ENCODE measurements at regions not wholly inside any gene's neighbourhood (a gene's known extent, or its start where the extent isn't known, plus 50 kb on each side); places are given as distances from the start of the nearest gene placed in this dataset.

DNA sequence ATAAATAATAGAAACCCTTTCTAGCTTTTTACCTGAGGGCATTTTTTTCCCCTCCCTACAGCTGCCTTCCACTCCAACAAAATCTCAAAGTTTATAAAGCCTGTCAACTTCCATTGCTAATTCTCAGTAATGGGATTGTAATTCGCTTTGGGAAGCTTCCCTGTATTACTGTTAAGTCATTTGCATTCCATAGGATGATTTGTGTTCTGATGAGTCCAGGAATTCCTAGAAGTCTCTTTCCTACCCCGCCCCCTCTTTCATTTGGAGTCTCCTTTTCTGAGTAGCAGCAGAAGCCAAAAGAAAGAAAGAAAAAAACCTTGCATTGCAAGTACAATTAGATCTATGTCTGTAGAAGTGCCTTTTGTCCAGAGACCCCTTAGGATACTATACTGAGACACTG is 1033.3 kb downstream of the IGSF11 start:
- Histone ChIP-seq H3K27me3 (ENCODE audit: control insufficient read depth in 5 of 5, insufficient read depth in 4 of 5, low read length in 5 of 5) (peaks cover 4 to 9% (median 9%) of the 10 kb centered on the region in 5 donors), H3K27ac (ENCODE audit: low read depth, low read length) (no peak overlapping the region), H3K36me3 (ENCODE audit: control insufficient read depth in 5 of 5, insufficient read depth in 5 of 5, low read length in 5 of 5) (no peaks in the 10 kb centered on the region), H3K9me3 (ENCODE audit: control insufficient read depth in 5 of 5, low read length in 5 of 5) (no peaks in the 10 kb centered on the region), H3K9ac (ENCODE audit: low read length in 5 of 5) (no peak overlapping the region), H3K4me3 (ENCODE audit: low read depth in 1 of 5, low read length in 5 of 5) (no peak overlapping the region), H3K4me1 (ENCODE audit: control insufficient read depth in 5 of 5, insufficient read depth in 5 of 5, low read length in 5 of 5) (peaks cover 0 to 13% (median 12%) of the 10 kb centered on the region in 5 donors)

DNA sequence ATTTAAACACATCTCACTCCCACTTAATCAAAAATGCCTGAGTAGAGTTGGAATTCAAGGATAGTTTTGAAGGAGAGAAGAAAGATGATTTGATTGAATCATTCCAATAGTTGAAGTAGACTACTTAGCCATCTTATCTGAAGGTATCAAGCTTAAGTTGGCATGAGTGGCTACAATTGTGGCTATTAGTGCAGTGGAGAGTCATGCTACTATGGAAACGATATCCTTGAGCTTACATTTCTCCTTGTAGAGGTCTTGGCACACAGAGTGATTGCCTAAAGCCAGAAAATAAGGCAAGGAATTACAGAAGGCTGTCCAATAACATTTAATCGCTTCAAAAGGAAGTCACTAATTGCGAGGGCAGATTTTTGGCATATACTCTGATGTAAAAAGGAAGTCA is 1022.7 kb downstream of the IGSF11 start:
- no peaks in the 10 kb centered on the region for H3K4me1 ChIP-seq (ENCODE audit: control insufficient read depth in 5 of 5, insufficient read depth in 5 of 5, low read length in 5 of 5)
- H3K36me3 ChIP-seq (ENCODE audit: control insufficient read depth in 5 of 5, insufficient read depth in 5 of 5, low read length in 5 of 5), result no peaks in the 10 kb centered on the region
- H3K27ac ChIP-seq (ENCODE audit: low read depth, low read length), result no peak overlapping the region
- H3K9ac ChIP-seq (ENCODE audit: low read length in 5 of 5), result no peak overlapping the region
- H3K4me3 ChIP-seq (ENCODE audit: low read depth in 1 of 5, low read length in 5 of 5), result no peak overlapping the region
- peaks cover 0 to 3% (median 0%) of the 10 kb centered on the region in 5 donors for H3K27me3 ChIP-seq (ENCODE audit: control insufficient read depth in 5 of 5, insufficient read depth in 4 of 5, low read length in 5 of 5)
- peaks cover 0 to 3% (median 0%) of the 10 kb centered on the region in 5 donors for H3K9me3 ChIP-seq (ENCODE audit: control insufficient read depth in 5 of 5, low read length in 5 of 5)

DNA sequence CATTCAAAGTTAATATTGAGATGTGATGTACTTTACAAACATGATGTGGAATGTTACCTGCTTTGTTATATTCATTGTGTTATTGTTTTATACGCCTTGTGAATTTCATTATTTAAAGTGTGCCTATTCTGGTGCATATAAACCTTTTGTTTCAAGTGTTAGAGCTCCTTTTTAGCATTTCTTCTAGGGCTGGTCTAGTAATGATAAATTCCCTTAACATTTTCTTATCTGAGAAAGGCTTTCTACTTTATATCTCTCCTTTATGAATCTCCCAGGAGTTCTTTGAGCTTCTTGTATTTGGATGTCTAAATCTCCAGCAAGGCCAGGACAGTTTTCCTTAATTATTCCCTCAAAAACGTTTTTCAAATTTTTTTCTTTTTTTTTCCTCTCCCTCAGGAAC is 1005.6 kb downstream of the IGSF11 start:
- Histone ChIP-seq H3K9me3 (ENCODE audit: control insufficient read depth in 5 of 5, low read length in 5 of 5) (peaks cover 0 to 20% (median 5%) of the 10 kb centered on the region in 5 donors), H3K4me1 (ENCODE audit: control insufficient read depth in 5 of 5, insufficient read depth in 5 of 5, low read length in 5 of 5) (no peaks in the 10 kb centered on the region), H3K4me3 (ENCODE audit: low read depth in 1 of 5, low read length in 5 of 5) (no peak overlapping the region), H3K9ac (ENCODE audit: low read length in 5 of 5) (no peak overlapping the region), H3K27ac (ENCODE audit: low read depth, low read length) (no peak overlapping the region), H3K27me3 (ENCODE audit: control insufficient read depth in 5 of 5, insufficient read depth in 4 of 5, low read length in 5 of 5) (no peaks in the 10 kb centered on the region), H3K36me3 (ENCODE audit: control insufficient read depth in 5 of 5, insufficient read depth in 5 of 5, low read length in 5 of 5) (no peaks in the 10 kb centered on the region)

DNA sequence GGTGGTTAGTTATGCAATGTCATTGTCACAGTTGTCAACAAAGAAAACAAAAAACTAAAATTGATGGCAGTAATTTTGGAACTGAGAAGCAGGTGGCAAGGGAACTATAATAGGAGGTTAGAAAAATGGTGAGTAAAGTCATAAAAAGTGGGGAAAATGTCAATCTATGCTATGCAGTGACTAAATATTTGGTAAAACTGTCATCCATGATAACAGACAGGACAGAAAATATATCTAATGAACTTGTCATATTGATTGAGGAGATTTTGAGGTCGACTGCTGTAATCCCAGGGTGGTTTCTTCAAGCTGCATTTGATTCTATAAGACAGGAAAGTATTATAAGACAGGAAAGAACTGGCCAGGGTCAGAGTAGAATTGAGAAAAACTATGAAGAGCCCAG is 998.4 kb downstream of the IGSF11 start:
- Histone ChIP-seq H3K27ac (ENCODE audit: low read depth, low read length) (no peak overlapping the region), H3K9me3 (ENCODE audit: control insufficient read depth in 5 of 5, low read length in 5 of 5) (peaks cover 0 to 12% (median 8%) of the 10 kb centered on the region in 5 donors), H3K36me3 (ENCODE audit: control insufficient read depth in 5 of 5, insufficient read depth in 5 of 5, low read length in 5 of 5) (no peaks in the 10 kb centered on the region), H3K9ac (ENCODE audit: low read length in 5 of 5) (no peak overlapping the region), H3K4me1 (ENCODE audit: control insufficient read depth in 5 of 5, insufficient read depth in 5 of 5, low read length in 5 of 5) (no peaks in the 10 kb centered on the region), H3K4me3 (ENCODE audit: low read depth in 1 of 5, low read length in 5 of 5) (no peak overlapping the region), H3K27me3 (ENCODE audit: control insufficient read depth in 5 of 5, insufficient read depth in 4 of 5, low read length in 5 of 5) (no peaks in the 10 kb centered on the region)

DNA sequence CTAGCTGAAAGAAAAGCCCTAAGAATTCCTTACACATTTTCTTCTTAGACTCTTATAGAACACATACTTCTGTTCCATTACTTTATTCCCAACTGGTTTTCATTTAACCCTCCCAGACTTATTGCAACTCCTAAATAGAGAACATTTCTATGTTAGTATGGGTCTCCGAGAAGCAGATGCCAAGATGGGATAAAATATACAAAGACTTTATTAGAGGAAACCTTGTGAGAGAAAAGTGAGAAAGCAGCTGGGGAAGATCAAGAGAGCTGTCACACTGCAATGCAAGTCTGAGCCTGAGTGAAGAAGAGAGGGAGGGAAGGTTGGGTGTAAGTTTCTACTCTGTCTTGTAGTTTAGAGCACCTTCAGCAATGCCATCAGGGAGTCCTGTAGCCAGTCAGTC is 979.3 kb downstream of the IGSF11 start:
- Histone ChIP-seq H3K4me3 (ENCODE audit: low read depth in 1 of 5, low read length in 5 of 5) (no peak overlapping the region), H3K27me3 (ENCODE audit: control insufficient read depth in 5 of 5, insufficient read depth in 4 of 5, low read length in 5 of 5) (no peaks in the 10 kb centered on the region), H3K4me1 (ENCODE audit: control insufficient read depth in 5 of 5, insufficient read depth in 5 of 5, low read length in 5 of 5) (no peaks in the 10 kb centered on the region), H3K36me3 (ENCODE audit: control insufficient read depth in 5 of 5, insufficient read depth in 5 of 5, low read length in 5 of 5) (no peaks in the 10 kb centered on the region), H3K9ac (ENCODE audit: low read length in 5 of 5) (no peak overlapping the region), H3K9me3 (ENCODE audit: control insufficient read depth in 5 of 5, low read length in 5 of 5) (peaks cover 0 to 6% (median 5%) of the 10 kb centered on the region in 5 donors), H3K27ac (ENCODE audit: low read depth, low read length) (no peak overlapping the region)

DNA sequence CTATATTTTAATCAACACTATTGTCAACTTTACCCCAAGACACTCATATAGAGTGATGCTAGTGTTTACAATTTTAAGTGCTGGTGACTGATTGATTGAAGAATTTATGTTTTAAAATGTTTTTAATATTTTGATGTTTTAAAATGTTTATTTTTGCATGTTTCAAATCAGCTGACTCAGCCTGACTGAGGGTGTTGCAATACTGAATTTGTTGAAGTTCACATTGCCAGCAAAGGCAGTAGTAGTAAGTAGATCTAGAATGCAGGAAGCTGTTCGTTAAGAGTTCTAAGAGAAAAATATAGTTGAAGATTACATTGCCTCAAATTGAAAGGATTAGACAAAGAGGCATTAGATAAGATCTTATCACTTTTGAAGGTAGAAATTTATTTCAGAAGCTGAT is 977.6 kb downstream of the IGSF11 start:
- H3K36me3 ChIP-seq (ENCODE audit: control insufficient read depth in 5 of 5, insufficient read depth in 5 of 5, low read length in 5 of 5), result no peaks in the 10 kb centered on the region
- no peaks in the 10 kb centered on the region for H3K4me1 ChIP-seq (ENCODE audit: control insufficient read depth in 5 of 5, insufficient read depth in 5 of 5, low read length in 5 of 5)
- H3K27me3 ChIP-seq (ENCODE audit: control insufficient read depth in 5 of 5, insufficient read depth in 4 of 5, low read length in 5 of 5), result no peaks in the 10 kb centered on the region
- no peak overlapping the region for H3K9ac ChIP-seq (ENCODE audit: low read length in 5 of 5)
- no peak overlapping the region for H3K4me3 ChIP-seq (ENCODE audit: low read depth in 1 of 5, low read length in 5 of 5)
- no peak overlapping the region for H3K27ac ChIP-seq (ENCODE audit: low read depth, low read length)
- H3K9me3 ChIP-seq (ENCODE audit: control insufficient read depth in 5 of 5, low read length in 5 of 5), result no peaks in the 10 kb centered on the region

DNA sequence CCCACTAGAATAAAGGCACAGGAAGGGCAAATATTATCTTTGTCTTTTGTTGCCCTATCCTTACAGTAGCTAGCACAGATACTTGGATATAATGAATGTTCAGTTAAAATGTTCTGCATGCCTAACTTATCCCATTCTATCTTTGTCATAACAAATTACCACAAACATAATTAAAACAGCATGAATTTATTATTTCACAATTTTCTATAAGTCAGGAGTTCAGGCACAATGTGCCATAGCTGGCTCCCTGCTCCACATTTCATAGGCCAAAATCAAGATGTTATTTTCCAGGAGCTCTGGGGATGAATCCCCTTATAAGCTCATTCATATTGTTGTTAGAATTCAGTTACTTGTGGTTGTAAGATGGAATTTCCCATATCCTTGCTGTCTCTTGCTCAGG is 975.5 kb downstream of the IGSF11 start:
- no peaks in the 10 kb centered on the region for H3K36me3 ChIP-seq (ENCODE audit: control insufficient read depth in 5 of 5, insufficient read depth in 5 of 5, low read length in 5 of 5)

DNA sequence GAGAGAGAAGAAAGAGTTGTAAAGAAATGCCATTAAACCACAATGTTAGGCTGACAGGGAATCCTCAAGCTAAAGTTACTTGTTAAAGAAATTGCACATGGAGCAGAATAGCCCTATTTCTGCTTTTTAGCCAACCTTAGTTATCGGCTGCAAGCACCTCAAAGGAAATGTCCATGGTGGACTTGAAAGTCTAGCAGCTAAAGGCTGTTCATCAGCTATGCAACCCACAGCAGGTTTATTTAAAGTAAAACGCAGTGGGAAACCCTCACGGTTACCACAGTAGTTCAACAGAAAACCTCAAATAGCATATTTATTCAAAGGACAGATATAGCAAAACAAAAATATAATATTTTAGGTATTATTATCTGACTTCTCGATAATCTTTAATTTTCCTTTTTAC is 967.2 kb downstream of the IGSF11 start:
- Histone ChIP-seq H3K27me3 (ENCODE audit: control insufficient read depth in 5 of 5, insufficient read depth in 4 of 5, low read length in 5 of 5) (no peaks in the 10 kb centered on the region), H3K27ac (ENCODE audit: low read depth, low read length) (no peak overlapping the region), H3K4me1 (ENCODE audit: control insufficient read depth in 5 of 5, insufficient read depth in 5 of 5, low read length in 5 of 5) (no peaks in the 10 kb centered on the region), H3K4me3 (ENCODE audit: low read depth in 1 of 5, low read length in 5 of 5) (no peak overlapping the region), H3K36me3 (ENCODE audit: control insufficient read depth in 5 of 5, insufficient read depth in 5 of 5, low read length in 5 of 5) (no peaks in the 10 kb centered on the region), H3K9ac (ENCODE audit: low read length in 5 of 5) (no peak overlapping the region), H3K9me3 (ENCODE audit: control insufficient read depth in 5 of 5, low read length in 5 of 5) (no peaks in the 10 kb centered on the region)

More for the DNA sequence above, 975.5 kb downstream of the IGSF11 start:
- Histone ChIP-seq H3K9ac (ENCODE audit: low read length in 5 of 5) (no peak overlapping the region), H3K27ac (ENCODE audit: low read depth, low read length) (no peak overlapping the region), H3K4me1 (ENCODE audit: control insufficient read depth in 5 of 5, insufficient read depth in 5 of 5, low read length in 5 of 5) (no peaks in the 10 kb centered on the region), H3K27me3 (ENCODE audit: control insufficient read depth in 5 of 5, insufficient read depth in 4 of 5, low read length in 5 of 5) (no peaks in the 10 kb centered on the region), H3K9me3 (ENCODE audit: control insufficient read depth in 5 of 5, low read length in 5 of 5) (no peaks in the 10 kb centered on the region), H3K4me3 (ENCODE audit: low read depth in 1 of 5, low read length in 5 of 5) (no peak overlapping the region)

DNA sequence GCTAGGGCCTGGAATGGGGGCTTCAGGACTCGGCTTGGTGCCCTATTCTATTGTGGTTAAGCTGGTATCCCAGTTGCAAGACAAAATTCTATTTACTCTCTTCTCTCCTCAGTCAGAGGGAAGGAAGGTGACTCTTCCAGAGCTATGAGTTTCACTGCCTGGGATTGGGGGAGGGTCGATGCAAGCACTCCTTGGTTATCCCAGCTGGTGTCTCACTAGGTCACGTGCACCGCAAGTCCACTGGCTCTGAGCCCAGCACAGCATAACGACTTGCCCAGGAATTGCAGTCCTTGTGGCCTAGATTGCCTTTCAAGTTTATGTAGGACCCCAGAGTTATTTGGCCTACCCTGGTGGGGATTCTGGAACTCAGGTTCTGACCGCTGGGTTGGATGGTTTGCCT is 958.8 kb downstream of the IGSF11 start:
- H3K27me3 ChIP-seq (ENCODE audit: control insufficient read depth in 5 of 5, insufficient read depth in 4 of 5, low read length in 5 of 5), result no peaks in the 10 kb centered on the region
- H3K4me3 ChIP-seq (ENCODE audit: low read depth in 1 of 5, low read length in 5 of 5), result no peak overlapping the region
- H3K9me3 ChIP-seq (ENCODE audit: control insufficient read depth in 5 of 5, low read length in 5 of 5), result peaks cover 0 to 12% (median 5%) of the 10 kb centered on the region in 5 donors
- no peaks in the 10 kb centered on the region for H3K36me3 ChIP-seq (ENCODE audit: control insufficient read depth in 5 of 5, insufficient read depth in 5 of 5, low read length in 5 of 5)
- no peak overlapping the region for H3K27ac ChIP-seq (ENCODE audit: low read depth, low read length)
- no peak overlapping the region for H3K9ac ChIP-seq (ENCODE audit: low read length in 5 of 5)
- no peaks in the 10 kb centered on the region for H3K4me1 ChIP-seq (ENCODE audit: control insufficient read depth in 5 of 5, insufficient read depth in 5 of 5, low read length in 5 of 5)

DNA sequence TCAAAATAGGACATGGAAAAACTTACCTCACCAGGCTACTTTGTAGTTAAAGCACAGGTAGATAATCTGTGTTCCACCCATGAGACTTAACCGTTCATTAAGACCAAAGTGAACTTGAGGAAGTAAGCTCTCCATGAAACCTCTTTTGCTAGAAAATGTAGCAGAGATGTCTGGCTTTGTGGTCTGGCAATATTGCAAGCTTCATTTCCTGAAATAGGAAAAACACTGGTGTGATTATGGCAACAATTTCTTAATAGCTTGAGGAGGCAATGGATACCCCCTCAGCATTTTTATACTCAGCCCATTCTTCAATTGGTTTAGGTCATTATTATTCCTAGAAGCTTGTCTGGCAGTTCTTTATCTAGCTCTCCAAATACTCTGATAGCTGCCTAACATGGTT is 957.3 kb downstream of the IGSF11 start:
- H3K9ac ChIP-seq (ENCODE audit: low read length in 5 of 5), result no peak overlapping the region
- H3K36me3 ChIP-seq (ENCODE audit: control insufficient read depth in 5 of 5, insufficient read depth in 5 of 5, low read length in 5 of 5), result no peaks in the 10 kb centered on the region
- peaks cover 0 to 12% (median 5%) of the 10 kb centered on the region in 5 donors for H3K9me3 ChIP-seq (ENCODE audit: control insufficient read depth in 5 of 5, low read length in 5 of 5)
- H3K27me3 ChIP-seq (ENCODE audit: control insufficient read depth in 5 of 5, insufficient read depth in 4 of 5, low read length in 5 of 5), result no peaks in the 10 kb centered on the region
- no peaks in the 10 kb centered on the region for H3K4me1 ChIP-seq (ENCODE audit: control insufficient read depth in 5 of 5, insufficient read depth in 5 of 5, low read length in 5 of 5)
- no peak overlapping the region for H3K4me3 ChIP-seq (ENCODE audit: low read depth in 1 of 5, low read length in 5 of 5)
- H3K27ac ChIP-seq (ENCODE audit: low read depth, low read length), result no peak overlapping the region

DNA sequence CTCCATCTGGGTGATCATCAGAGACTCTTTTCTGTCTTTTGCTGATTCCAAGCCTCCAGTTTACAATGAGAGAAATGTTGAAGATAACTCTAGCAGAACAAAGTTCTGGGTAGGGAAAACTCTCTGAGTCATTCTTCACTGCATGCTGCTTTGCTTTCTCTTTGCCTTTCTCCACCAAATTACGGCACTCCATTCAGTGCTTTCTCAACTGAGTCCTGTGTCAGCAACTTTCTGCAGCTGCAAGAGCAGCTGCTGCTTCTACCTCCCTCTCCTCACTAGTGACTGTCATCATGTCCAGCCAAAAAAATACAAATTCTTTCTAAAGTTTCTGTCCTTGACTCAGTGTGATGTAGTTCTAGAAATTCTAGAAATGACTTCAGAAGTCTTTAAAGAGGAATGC is 953.8 kb downstream of the IGSF11 start:
- Histone ChIP-seq H3K9ac (ENCODE audit: low read length in 5 of 5) (no peak overlapping the region), H3K36me3 (ENCODE audit: control insufficient read depth in 5 of 5, insufficient read depth in 5 of 5, low read length in 5 of 5) (no peaks in the 10 kb centered on the region), H3K27me3 (ENCODE audit: control insufficient read depth in 5 of 5, insufficient read depth in 4 of 5, low read length in 5 of 5) (no peaks in the 10 kb centered on the region), H3K4me1 (ENCODE audit: control insufficient read depth in 5 of 5, insufficient read depth in 5 of 5, low read length in 5 of 5) (no peaks in the 10 kb centered on the region), H3K27ac (ENCODE audit: low read depth, low read length) (no peak overlapping the region), H3K4me3 (ENCODE audit: low read depth in 1 of 5, low read length in 5 of 5) (no peak overlapping the region), H3K9me3 (ENCODE audit: control insufficient read depth in 5 of 5, low read length in 5 of 5) (no peaks in the 10 kb centered on the region)

Measured in subcutaneous abdominal adipose tissue (tissue), 5 donors.